B cell (primary cell): ENCODE measurements at regions not wholly inside any gene's neighbourhood (a gene's known extent, or its start where the extent isn't known, plus 50 kb on each side); places are given as distances from the start of the nearest gene placed in this dataset.

Source experiments
- ATAC-seq: fragments of 200-7000 bp; cut with Tn5 transposase; one replicate; pipeline ENCODE4 v1.10.0; 2021; ENCODE audit warnings: low read depth, mild to moderate bottlenecking, moderate number of reproducible peaks, moderate library complexity
- CTCF ChIA-PET: fragments of 350-600 bp; sonication (Branson Sonifier 250); formaldehyde crosslinking; loops from one replicate; lab custom pipeline; 2021; ENCODE audit warnings: antibody characterized with exemption, inconsistent platforms; lab: Charles Lee
- POLR2A ChIA-PET: fragments of 350-600 bp; sonication (Branson Sonifier 250); formaldehyde crosslinking; loops from one replicate; lab custom pipeline; 2021; ENCODE audit warnings: antibody characterized with exemption; lab: Charles Lee
- DNase-seq: peaks from one replicate; pipeline ENCODE4 v3.0.0; 2013
- H2AFZ ChIP-seq: 2 replicates; pipeline ENCODE4 v1.6.1; 2012; ENCODE audit warnings: mild to moderate bottlenecking, low read depth, low read length; ENCODE audit not compliant: insufficient read depth, poor library complexity, severe bottlenecking
- H3K27ac ChIP-seq, 2 donors: 1 replicate in 1 of 2; 2 replicates in 1 of 2; pipeline ENCODE4 v1.5.1; 2012 to 2013; ENCODE audit warnings: low read length in 2 of 2, mild to moderate bottlenecking in 2 of 2, moderate library complexity in 1 of 2
- H3K27me3 ChIP-seq, 4 experiments: fragments of 200-600 bp in 1 of 4; sonication (generic) in 1 of 4; replicated peaks in 1 of 4; 1 replicate in 2 of 4; 2 replicates in 2 of 4; pipeline versions ENCODE4 v1.6.1 to v1.7.0; 2013 to 2016; ENCODE audit warnings: low read length in 3 of 4, mild to moderate bottlenecking in 2 of 4, mixed read lengths in 1 of 4, moderate library complexity in 1 of 4; ENCODE audit not compliant: insufficient read depth in 4 of 4, control insufficient read depth in 3 of 4; ENCODE audit errors: control extremely low read depth in 1 of 4
- H3K36me3 ChIP-seq, 2 experiments: replicated peaks in 1 of 2; 1 replicate in 1 of 2; 2 replicates in 1 of 2; pipeline versions ENCODE4 v1.6.1 to v1.7.1; 2013; ENCODE audit warnings: low read length in 1 of 2; ENCODE audit not compliant: insufficient read depth in 2 of 2, control insufficient read depth in 1 of 2; ENCODE audit errors: control extremely low read depth in 1 of 2, extremely low read depth in 1 of 2
- H3K4me1 ChIP-seq, 2 donors: fragments of 200-600 bp in 1 of 2; sonication (generic) in 1 of 2; 1 replicate in 1 of 2; 2 replicates in 1 of 2; pipeline versions ENCODE4 v1.5.1 to v1.6.1; 2013 to 2017; ENCODE audit warnings: low read length in 2 of 2; ENCODE audit not compliant: control insufficient read depth in 2 of 2, insufficient read depth in 2 of 2
- H3K4me2 ChIP-seq: replicated peaks from 2 replicates; pipeline ENCODE3; 2012; ENCODE audit warnings: mild to moderate bottlenecking, low read depth, low read length; ENCODE audit not compliant: poor library complexity, severe bottlenecking
- H3K4me3 ChIP-seq, 5 experiments: fragments of 200-600 bp in 1 of 5; sonication (generic) in 1 of 5; 1 replicate in 3 of 5; 2 replicates in 2 of 5; pipeline versions ENCODE4 v1.5.1 to v1.7.0; 2011 to 2016; ENCODE audit warnings: low read length in 4 of 5, mild to moderate bottlenecking in 4 of 5, low read depth in 2 of 5, control low read depth in 1 of 5, moderate library complexity in 1 of 5; ENCODE audit not compliant: insufficient read depth in 1 of 5; ENCODE audit errors: control extremely low read depth in 1 of 5, extremely low read depth in 1 of 5
- H3K79me2 ChIP-seq: fragments of 200-600 bp; sonication (generic); one replicate; pipeline ENCODE4 v1.6.0; 2016; ENCODE audit warnings: low read length; ENCODE audit not compliant: control insufficient read depth, insufficient read depth
- H3K9ac ChIP-seq: fragments of 200-600 bp; sonication (generic); 2 replicates; pipeline ENCODE4 v1.6.1; 2017; ENCODE audit warnings: mild to moderate bottlenecking, low read length, moderate library complexity
- H3K9me3 ChIP-seq, 3 donors: one replicate each; pipeline versions ENCODE4 v1.6.1 to v1.7.1; 2013; ENCODE audit warnings: low read length in 2 of 3; ENCODE audit not compliant: control insufficient read depth in 2 of 3, insufficient read depth in 1 of 3; ENCODE audit errors: control extremely low read depth in 1 of 3
- H4K20me1 ChIP-seq: 2 replicates; pipeline ENCODE4 v1.6.0; 2012; ENCODE audit warnings: mild to moderate bottlenecking, low read length; ENCODE audit not compliant: insufficient read depth, control insufficient read depth, poor library complexity, severe bottlenecking
- H3K27ac Mint-ChIP-seq: one replicate; pipeline ENCODE4 v1.8.0; 2021; ENCODE audit warnings: mixed read lengths
- H3K27me3 Mint-ChIP-seq: one replicate; pipeline ENCODE4 v1.8.0; 2021; ENCODE audit warnings: mixed read lengths
- H3K4me1 Mint-ChIP-seq: one replicate; pipeline ENCODE4 v1.8.0; 2021; ENCODE audit warnings: mixed read lengths
- H3K4me3 Mint-ChIP-seq: one replicate; pipeline ENCODE4 v1.8.0; 2021; ENCODE audit warnings: mixed read lengths
- H3K9me3 Mint-ChIP-seq: one replicate; pipeline ENCODE4 v1.8.0; 2022; ENCODE audit warnings: mixed read lengths; ENCODE audit not compliant: insufficient read depth
- EZH2 ChIP-seq: IDR thresholded peaks from 2 replicates; pipeline ENCODE4 v1.6.1; 2012; ENCODE audit warnings: borderline replicate concordance, low read depth, mild to moderate bottlenecking, moderate library complexity, low read length; ENCODE audit not compliant: insufficient read depth, poor library complexity, severe bottlenecking
- WGBS: methylation state at CpG from one replicate; pipeline ENCODE4 v1.1.5; 2013; ENCODE audit warnings: missing lambda C conversion rate; ENCODE audit not compliant: insufficient coverage; 5-methylcytosine and 5-hydroxymethylcytosine counted together
- intact Hi-C: fragments of 100-400 bp; cut with micrococcal nuclease; formaldehyde crosslinking; loops from one replicate; pipeline ENCODE4 v1.10.0; 2022
- TF ChIP-seq, protein P1 (sequence below): fragments of 200-600 bp; IDR thresholded peaks from one replicate; pipeline ENCODE4 v1.8.0; 2022; ENCODE audit warnings: antibody characterized with exemption, mild to moderate bottlenecking

DNA sequence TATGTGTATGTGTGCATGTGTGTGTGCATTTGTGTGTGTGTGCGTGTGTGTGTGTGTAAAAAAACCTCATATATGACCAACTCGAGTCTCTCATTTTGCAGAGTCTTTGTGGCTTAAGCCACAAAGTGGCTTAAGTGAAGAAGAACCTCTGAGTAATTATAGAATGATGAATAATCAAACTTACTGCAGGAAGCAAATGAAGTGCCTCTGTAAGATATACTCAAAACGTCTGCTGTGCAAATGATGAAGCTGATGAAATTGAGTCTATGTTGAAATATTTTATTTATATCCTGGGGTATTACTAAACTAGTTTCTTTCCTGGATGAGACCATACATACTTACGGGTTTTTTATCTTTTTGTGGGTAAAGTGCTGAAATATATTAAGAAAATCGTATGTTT is 1198.7 kb downstream of the PCDH7 start:
- H3K27ac ChIP-seq = no peak overlapping the region
- no peaks in the 10 kb centered on the region for H4K20me1 ChIP-seq
- H3K27me3 Mint-ChIP-seq = no peaks in the 10 kb centered on the region
- no peak overlapping the region for H3K4me3 Mint-ChIP-seq
- ChIA-PET CTCF (no interaction called here), POLR2A (no interaction called here)
- H2AFZ ChIP-seq = no peak overlapping the region
- H3K4me2 ChIP-seq = no peak overlapping the region
- H3K4me1 Mint-ChIP-seq = no peaks in the 10 kb centered on the region
- ATAC-seq = no peak
- peaks cover 6% of the 10 kb centered on the region for H3K9me3 Mint-ChIP-seq
- TF ChIP-seq, protein P1, sequence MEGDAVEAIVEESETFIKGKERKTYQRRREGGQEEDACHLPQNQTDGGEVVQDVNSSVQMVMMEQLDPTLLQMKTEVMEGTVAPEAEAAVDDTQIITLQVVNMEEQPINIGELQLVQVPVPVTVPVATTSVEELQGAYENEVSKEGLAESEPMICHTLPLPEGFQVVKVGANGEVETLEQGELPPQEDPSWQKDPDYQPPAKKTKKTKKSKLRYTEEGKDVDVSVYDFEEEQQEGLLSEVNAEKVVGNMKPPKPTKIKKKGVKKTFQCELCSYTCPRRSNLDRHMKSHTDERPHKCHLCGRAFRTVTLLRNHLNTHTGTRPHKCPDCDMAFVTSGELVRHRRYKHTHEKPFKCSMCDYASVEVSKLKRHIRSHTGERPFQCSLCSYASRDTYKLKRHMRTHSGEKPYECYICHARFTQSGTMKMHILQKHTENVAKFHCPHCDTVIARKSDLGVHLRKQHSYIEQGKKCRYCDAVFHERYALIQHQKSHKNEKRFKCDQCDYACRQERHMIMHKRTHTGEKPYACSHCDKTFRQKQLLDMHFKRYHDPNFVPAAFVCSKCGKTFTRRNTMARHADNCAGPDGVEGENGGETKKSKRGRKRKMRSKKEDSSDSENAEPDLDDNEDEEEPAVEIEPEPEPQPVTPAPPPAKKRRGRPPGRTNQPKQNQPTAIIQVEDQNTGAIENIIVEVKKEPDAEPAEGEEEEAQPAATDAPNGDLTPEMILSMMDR = no peak
- no peak for TF ChIP-seq EZH2
- H3K36me3 ChIP-seq = no peaks in the 10 kb centered on the region
- no peak overlapping the region for H3K4me3 ChIP-seq
- WGBS = no CpG with 5 or more reads among the region's 5 CpGs
- no peak overlapping the region for H3K9ac ChIP-seq
- intact Hi-C loops = no loop called here
- no peaks in the 10 kb centered on the region for H3K4me1 ChIP-seq
- peaks cover 0 to 4% (median 0%) of the 10 kb centered on the region in 3 donors for H3K9me3 ChIP-seq
- no peak for DNase-seq
- H3K27ac Mint-ChIP-seq = no peak overlapping the region
- no peaks in the 10 kb centered on the region for H3K79me2 ChIP-seq
- H3K27me3 ChIP-seq = no peaks in the 10 kb centered on the region

DNA sequence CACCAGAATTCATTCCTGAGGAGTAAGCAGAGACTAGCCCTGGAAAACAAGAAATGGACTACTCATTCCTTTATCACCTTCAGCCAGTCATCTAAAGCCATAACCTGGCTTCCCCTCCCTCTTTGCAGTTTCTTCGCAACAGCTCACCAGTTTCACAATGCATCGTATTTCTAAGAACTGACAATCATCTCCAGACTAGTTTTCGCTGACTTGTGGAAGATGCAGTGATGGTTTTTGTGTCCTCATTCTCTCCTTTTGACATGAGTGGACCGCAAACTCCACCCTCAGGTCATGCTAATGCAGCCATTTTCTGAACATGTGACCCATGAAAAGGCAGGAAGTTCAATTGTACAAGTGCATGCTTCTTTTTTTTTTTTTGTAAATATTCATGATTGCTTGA is 1203.5 kb downstream of the PCDH7 start:
- CTCF ChIA-PET = no interaction called here
- Mint-ChIP-seq H3K4me3 (no peak overlapping the region), H3K4me1 (no peaks in the 10 kb centered on the region), H3K27ac (no peak overlapping the region), H3K27me3 (no peaks in the 10 kb centered on the region), H3K9me3 (no peaks in the 10 kb centered on the region)
- DNase-seq = no peak
- Histone ChIP-seq H3K4me2 (no peak overlapping the region), H3K4me3 (no peak overlapping the region), H3K36me3 (no peaks in the 10 kb centered on the region), H3K27me3 (no peaks in the 10 kb centered on the region), H3K27ac (no peak overlapping the region), H3K9me3 (peaks cover 0 to 5% (median 0%) of the 10 kb centered on the region in 3 donors), H3K9ac (no peak overlapping the region), H3K4me1 (no peaks in the 10 kb centered on the region), H4K20me1 (no peaks in the 10 kb centered on the region), H3K79me2 (no peaks in the 10 kb centered on the region), H2AFZ (no peak overlapping the region)
- ATAC-seq = no peak
- TF ChIP-seq EZH2 = no peak
- TF ChIP-seq, protein P1 = no peak
- intact Hi-C loops = no loop called here
- WGBS = 80% methylated on average over 1 of the region's 4 CpGs
- POLR2A ChIA-PET = no interaction called here
